ENCODE measurements at regions not wholly inside any gene's neighbourhood (a gene's known extent, or its start where the extent isn't known, plus 50 kb on each side); places are given as distances from the start of the nearest gene placed in this dataset.
A peak's percentile ranks its signal among the peaks of the same experiment; 100 is the strongest.

- no peaks in the 10 kb centered on the region for H3K4me1 ChIP-seq
- H3K27me3 ChIP-seq = no peaks in the 10 kb centered on the region
- no peak overlapping the region for H3K4me3 ChIP-seq
- H3K9me3 ChIP-seq = no peaks in the 10 kb centered on the region
- H3K36me3 ChIP-seq = no peaks in the 10 kb centered on the region
- no peak for DNase-seq (ENCODE audit: low spot score)
- TF ChIP-seq CTCF (IDR thresholded peaks at IDR 0.05) = no peak
- no peak overlapping the region for H3K27ac ChIP-seq
Observed at GRCh38 chr18:64416990-64417389, 268.1 kb upstream of the LINC00305 start.

GRCh38 chr18:64415218-64415617, 266.3 kb upstream of the LINC00305 start:
- no peak for DNase-seq (ENCODE audit: low spot score)
- no peaks in the 10 kb centered on the region for H3K27me3 ChIP-seq
- H3K4me3 ChIP-seq = no peak overlapping the region
- no peak for TF ChIP-seq CTCF (IDR thresholded peaks at IDR 0.05)
- no peak overlapping the region for H3K27ac ChIP-seq
- H3K9me3 ChIP-seq = no peaks in the 10 kb centered on the region
- H3K36me3 ChIP-seq = no peaks in the 10 kb centered on the region
- no peaks in the 10 kb centered on the region for H3K4me1 ChIP-seq

GRCh38 chr18:64410685-64411084, 261.8 kb upstream of the LINC00305 start:
- H3K36me3 ChIP-seq = no peaks in the 10 kb centered on the region
- no peak overlapping the region for H3K27ac ChIP-seq
- no peak for TF ChIP-seq CTCF (IDR thresholded peaks at IDR 0.05)
- H3K4me1 ChIP-seq = no peaks in the 10 kb centered on the region
- no peak for DNase-seq (ENCODE audit: low spot score)
- H3K4me3 ChIP-seq = no peak overlapping the region
- H3K27me3 ChIP-seq = no peaks in the 10 kb centered on the region
- H3K9me3 ChIP-seq = no peaks in the 10 kb centered on the region

- no peak for DNase-seq (ENCODE audit: low spot score)
- no peaks in the 10 kb centered on the region for H3K9me3 ChIP-seq
- peak; percentile 25 to 53 for TF ChIP-seq CTCF (IDR thresholded peaks at IDR 0.05)
- no peaks in the 10 kb centered on the region for H3K27me3 ChIP-seq
- no peaks in the 10 kb centered on the region for H3K36me3 ChIP-seq
- no peak overlapping the region for H3K27ac ChIP-seq
- no peak overlapping the region for H3K4me3 ChIP-seq
- H3K4me1 ChIP-seq = no peaks in the 10 kb centered on the region
Observed at GRCh38 chr18:64409511-64409910, 260.6 kb upstream of the LINC00305 start.

GRCh38 chr18:64407606-64408005, 258.7 kb upstream of the LINC00305 start:
- DNase-seq (ENCODE audit: low spot score) = no peak
- Histone ChIP-seq H3K9me3 (no peaks in the 10 kb centered on the region), H3K4me3 (no peak overlapping the region), H3K27ac (no peak overlapping the region), H3K36me3 (no peaks in the 10 kb centered on the region), H3K4me1 (no peaks in the 10 kb centered on the region), H3K27me3 (no peaks in the 10 kb centered on the region)
- TF ChIP-seq CTCF (IDR thresholded peaks at IDR 0.05) = no peak

- no peaks in the 10 kb centered on the region for H3K27me3 ChIP-seq
- no peaks in the 10 kb centered on the region for H3K4me1 ChIP-seq
- DNase-seq (ENCODE audit: low spot score) = no peak
- no peaks in the 10 kb centered on the region for H3K36me3 ChIP-seq
- no peak overlapping the region for H3K4me3 ChIP-seq
- no peak for TF ChIP-seq CTCF (IDR thresholded peaks at IDR 0.05)
- H3K27ac ChIP-seq = no peak overlapping the region
- no peaks in the 10 kb centered on the region for H3K9me3 ChIP-seq
Observed at GRCh38 chr18:64405161-64405560, 256.3 kb upstream of the LINC00305 start.

Data from right atrium auricular region (tissue), 2 donors.